HG03469 (cell line): ENCODE measurements at regions not wholly inside any gene's neighbourhood (a gene's known extent, or its start where the extent isn't known, plus 50 kb on each side); places are given as distances from the start of the nearest gene placed in this dataset.

Experiments used
- ATAC-seq: cut with Tn5 transposase; IDR thresholded peaks from one replicate; pipeline ENCODE4 v1.9.1; 2021; ENCODE audit warnings: mild to moderate bottlenecking, moderate library complexity, moderate number of reproducible peaks; ENCODE audit not compliant: unreplicated experiment

GRCh38 chr1:72369069-72369757 is 86.9 kb upstream of the NEGR1 start:
- ATAC-seq: no peak

- no peak for ATAC-seq
These were observed 84.1 kb upstream of the NEGR1 start for GRCh38 chr1:72366466-72366865.

GRCh38 chr1:72365693-72366092 is 83.4 kb upstream of the NEGR1 start:
- ATAC-seq: no peak

- no peak for ATAC-seq
These were observed 80.2 kb upstream of the NEGR1 start for GRCh38 chr1:72362538-72362937.

- no peak for ATAC-seq
These were observed 75.1 kb upstream of the NEGR1 start for GRCh38 chr1:72357411-72357810.

- no peak for ATAC-seq
These were observed 73.6 kb upstream of the NEGR1 start for GRCh38 chr1:72355899-72356298.

- no peak for ATAC-seq
These were observed 59.3 kb upstream of the NEGR1 start for GRCh38 chr1:72341661-72342060.

- no peak for ATAC-seq
These were observed 54.4 kb upstream of the NEGR1 start for GRCh38 chr1:72336776-72337175.
